Left ventricle myocardium inferior (tissue), 1 donor: ENCODE measurements at regions not wholly inside any gene's neighbourhood (a gene's known extent, or its start where the extent isn't known, plus 50 kb on each side); places are given as distances from the start of the nearest gene placed in this dataset.

ENCODE experiments used
- DNase-seq: peaks from one replicate; pipeline ENCODE4 v3.0.0-alpha.2; 2020
- H3K27ac ChIP-seq: fragments of 200-600 bp; replicated peaks from 2 replicates; pipeline ENCODE4 v1.8.0; 2021
- H3K27me3 ChIP-seq: fragments of 200-600 bp; 2 replicates; pipeline ENCODE4 v1.8.0; 2021; ENCODE audit warnings: low read depth
- H3K36me3 ChIP-seq: fragments of 200-600 bp; 2 replicates; pipeline ENCODE4 v1.8.0; 2021
- H3K4me1 ChIP-seq: fragments of 200-600 bp; 2 replicates; pipeline ENCODE4 v1.8.0; 2021
- H3K4me3 ChIP-seq: fragments of 200-600 bp; 2 replicates; pipeline ENCODE4 v1.8.0; 2021; ENCODE audit warnings: mild to moderate bottlenecking, moderate library complexity
- H3K9me3 ChIP-seq: fragments of 200-600 bp; replicated peaks from 2 replicates; pipeline ENCODE4 v1.8.0; 2021
- intact Hi-C: fragments of 100-400 bp; cut with micrococcal nuclease; formaldehyde crosslinking; loops from one replicate; pipeline ENCODE4 v1.11.0; 2022
- TF ChIP-seq, protein P1 (sequence below): fragments of 200-600 bp; IDR thresholded peaks from 2 replicates; pipeline ENCODE4 v1.8.0; 2021; ENCODE audit warnings: antibody characterized with exemption, mild to moderate bottlenecking, borderline replicate concordance
- donor health status: DM: no; HTN: yes; CAD: no; lungs with severe emphysema.

- intact Hi-C loops: no loop called here
- H3K4me3 ChIP-seq: no peak overlapping the region
Observed at GRCh38 chr7:155971180-155971770, 159.0 kb upstream of the SHH start.

GRCh38 chr7:155969192-155969929 is 157.1 kb upstream of the SHH start:
- no peak for DNase-seq
- intact Hi-C loops: no loop called here
- no peaks in the 10 kb centered on the region for H3K9me3 ChIP-seq
- H3K27me3 ChIP-seq: peaks cover 59% of the 10 kb centered on the region
- H3K4me3 ChIP-seq: no peak overlapping the region
- no peak overlapping the region for H3K27ac ChIP-seq
- TF ChIP-seq, protein P1, sequence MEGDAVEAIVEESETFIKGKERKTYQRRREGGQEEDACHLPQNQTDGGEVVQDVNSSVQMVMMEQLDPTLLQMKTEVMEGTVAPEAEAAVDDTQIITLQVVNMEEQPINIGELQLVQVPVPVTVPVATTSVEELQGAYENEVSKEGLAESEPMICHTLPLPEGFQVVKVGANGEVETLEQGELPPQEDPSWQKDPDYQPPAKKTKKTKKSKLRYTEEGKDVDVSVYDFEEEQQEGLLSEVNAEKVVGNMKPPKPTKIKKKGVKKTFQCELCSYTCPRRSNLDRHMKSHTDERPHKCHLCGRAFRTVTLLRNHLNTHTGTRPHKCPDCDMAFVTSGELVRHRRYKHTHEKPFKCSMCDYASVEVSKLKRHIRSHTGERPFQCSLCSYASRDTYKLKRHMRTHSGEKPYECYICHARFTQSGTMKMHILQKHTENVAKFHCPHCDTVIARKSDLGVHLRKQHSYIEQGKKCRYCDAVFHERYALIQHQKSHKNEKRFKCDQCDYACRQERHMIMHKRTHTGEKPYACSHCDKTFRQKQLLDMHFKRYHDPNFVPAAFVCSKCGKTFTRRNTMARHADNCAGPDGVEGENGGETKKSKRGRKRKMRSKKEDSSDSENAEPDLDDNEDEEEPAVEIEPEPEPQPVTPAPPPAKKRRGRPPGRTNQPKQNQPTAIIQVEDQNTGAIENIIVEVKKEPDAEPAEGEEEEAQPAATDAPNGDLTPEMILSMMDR: no peak
- H3K4me1 ChIP-seq: no peaks in the 10 kb centered on the region
- H3K36me3 ChIP-seq: no peaks in the 10 kb centered on the region

More at GRCh38 chr7:155971180-155971770, 159.0 kb upstream of the SHH start:
- TF ChIP-seq, protein P1: no peak
- Histone ChIP-seq H3K27ac (no peak overlapping the region), H3K27me3 (peaks cover 69% of the 10 kb centered on the region), H3K9me3 (no peaks in the 10 kb centered on the region), H3K4me1 (no peaks in the 10 kb centered on the region), H3K36me3 (no peaks in the 10 kb centered on the region)
- no peak for DNase-seq

DNA sequence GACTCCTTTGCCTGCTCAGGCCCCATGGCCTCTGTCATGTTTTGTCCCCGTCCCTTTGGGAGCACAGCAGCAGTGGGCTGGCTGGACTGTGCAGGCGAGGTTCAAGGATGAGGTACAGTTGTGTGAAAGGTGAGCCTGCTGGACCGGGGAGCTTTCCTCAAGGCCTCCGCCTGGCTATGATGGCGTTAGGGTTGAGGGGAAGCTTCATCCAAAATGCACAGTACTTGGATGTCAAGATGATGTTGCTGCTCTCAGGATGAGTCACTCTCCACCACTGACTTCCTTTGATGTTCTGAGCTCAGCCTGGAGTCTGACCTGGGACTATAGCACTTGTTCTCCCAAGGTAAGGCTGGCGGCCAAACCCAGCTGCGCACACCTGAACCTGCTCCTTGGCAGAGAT is 152.7 kb upstream of the SHH start:
- Histone ChIP-seq H3K4me1 (no peaks in the 10 kb centered on the region), H3K27me3 (peaks cover 59% of the 10 kb centered on the region), H3K27ac (no peak overlapping the region), H3K4me3 (no peak overlapping the region), H3K36me3 (no peaks in the 10 kb centered on the region), H3K9me3 (no peaks in the 10 kb centered on the region)
- TF ChIP-seq, protein P1: no peak
- no peak for DNase-seq
- intact Hi-C loops: no loop called here

GRCh38 chr7:155964543-155964942 is 152.3 kb upstream of the SHH start:
- Histone ChIP-seq H3K27ac (no peak overlapping the region), H3K27me3 (peaks cover 60% of the 10 kb centered on the region), H3K4me3 (no peak overlapping the region), H3K36me3 (no peaks in the 10 kb centered on the region), H3K4me1 (no peaks in the 10 kb centered on the region), H3K9me3 (no peaks in the 10 kb centered on the region)
- no peak for DNase-seq
- intact Hi-C loops: no loop called here
- TF ChIP-seq, protein P1: no peak

GRCh38 chr7:155963771-155964195 is 151.5 kb upstream of the SHH start:
- DNase-seq: no peak
- TF ChIP-seq, protein P1: no peak
- H3K27me3 ChIP-seq: peaks cover 68% of the 10 kb centered on the region
- H3K9me3 ChIP-seq: no peaks in the 10 kb centered on the region
- intact Hi-C loops: no loop called here
- H3K4me1 ChIP-seq: no peaks in the 10 kb centered on the region
- H3K36me3 ChIP-seq: no peaks in the 10 kb centered on the region
- no peak overlapping the region for H3K27ac ChIP-seq
- no peak overlapping the region for H3K4me3 ChIP-seq
